MCF 10A (cell line): ENCODE measurements at regions not wholly inside any gene's neighbourhood (a gene's known extent, or its start where the extent isn't known, plus 50 kb on each side); places are given as distances from the start of the nearest gene placed in this dataset.
A peak's percentile ranks its signal among the peaks of the same experiment; 100 is the strongest.
"Not testable (repeated sequence)": the region's sequence is repeated elsewhere in the genome, so short reads cannot be mapped to it uniquely, and the experiment has no call there.

ENCODE experiments used
- BruUV-seq: library from RNA; stranded (reverse); fragments of 400-500 nt; replicated peaks from 2 replicates; lab custom pipeline; 2021; lab: Mats Ljungman, UMichigan
- CTCF ChIA-PET: fragments of 300-600 bp; sonication (Branson Sonifier 250); formaldehyde crosslinking; extraction: SDS; loops from one replicate; lab custom pipeline; 2021; ENCODE audit warnings: antibody characterized with exemption, inconsistent platforms; lab: Yijun Ruan, JAX
- POLR2A ChIA-PET: fragments of 300-600, 350-650 bp; sonication (Branson Sonifier 250); formaldehyde crosslinking; extraction: SDS; loops from one replicate; lab custom pipeline; 2020; ENCODE audit warnings: antibody characterized with exemption, inconsistent platforms; lab: Yijun Ruan, JAX
- DNase-seq: peaks from one replicate; pipeline ENCODE4 v3.0.0-alpha.2; 2018; ENCODE audit not compliant: unreplicated experiment
- H3K27ac Mint-ChIP-seq: one replicate; pipeline ENCODE4 v1.8.0; 2022; ENCODE audit warnings: mild to moderate bottlenecking, low read depth, mixed read lengths; ENCODE audit not compliant: unreplicated experiment
- H3K27me3 Mint-ChIP-seq: one replicate; pipeline ENCODE4 v1.8.0; 2022; ENCODE audit warnings: mixed read lengths; ENCODE audit not compliant: insufficient read depth, unreplicated experiment
- H3K36me3 Mint-ChIP-seq: one replicate; pipeline ENCODE4 v1.8.0; 2022; ENCODE audit warnings: mild to moderate bottlenecking, moderate library complexity, mixed read lengths; ENCODE audit not compliant: insufficient read depth, unreplicated experiment
- H3K4me1 Mint-ChIP-seq: one replicate; pipeline ENCODE4 v1.8.0; 2022; ENCODE audit warnings: mixed read lengths; ENCODE audit not compliant: insufficient read depth, unreplicated experiment
- H3K4me3 Mint-ChIP-seq: one replicate; pipeline ENCODE4 v1.8.0; 2022; ENCODE audit warnings: mild to moderate bottlenecking, moderate library complexity, mixed read lengths; ENCODE audit not compliant: unreplicated experiment
- H3K9me3 Mint-ChIP-seq: one replicate; pipeline ENCODE4 v1.8.0; 2022; ENCODE audit warnings: mixed read lengths; ENCODE audit not compliant: unreplicated experiment
- intact Hi-C: fragments of 100-400 bp; cut with micrococcal nuclease; formaldehyde crosslinking; loops from 2 replicates; pipeline ENCODE4 v1.14.1; 2022
- TF ChIP-seq, protein P1 (sequence below): fragments of 200-600 bp; IDR thresholded peaks from one replicate; pipeline ENCODE4 v1.8.0; 2022; ENCODE audit warnings: antibody characterized with exemption, mild to moderate bottlenecking; ENCODE audit not compliant: unreplicated experiment

GRCh38 chr3:10109-10996, 186.2 kb upstream of the CHL1 start:
- CTCF ChIA-PET, H3K36me3 Mint-ChIP-seq, BruUV-seq, H3K4me1 Mint-ChIP-seq, intact Hi-C loops, POLR2A ChIA-PET, H3K27ac Mint-ChIP-seq, H3K27me3 Mint-ChIP-seq, DNase-seq, H3K4me3 Mint-ChIP-seq, H3K9me3 Mint-ChIP-seq: not testable (repeated sequence)

DNA sequence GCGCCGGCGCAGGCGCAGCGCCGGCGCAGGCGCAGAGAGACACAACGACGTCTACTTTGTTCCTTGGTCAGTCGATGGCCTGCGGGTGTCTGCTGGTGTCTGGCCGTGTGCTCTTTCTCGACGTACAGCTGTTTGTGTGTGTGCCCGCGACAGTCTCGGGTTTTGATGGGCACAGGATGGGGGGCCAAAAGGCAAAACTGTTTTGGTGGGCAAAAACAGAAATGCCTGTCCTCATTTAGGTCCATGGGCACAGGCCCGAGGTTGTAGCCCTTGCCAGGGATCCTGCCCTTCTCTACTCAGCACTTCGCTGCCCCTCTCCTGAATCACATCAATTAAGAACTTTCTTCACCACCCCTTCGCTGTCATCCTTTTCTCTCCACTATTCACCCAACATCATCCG, 184.8 kb upstream of the CHL1 start:
- BruUV-seq: no TSS peak
- Mint-ChIP-seq H3K4me3 (no peak overlapping the region), H3K27me3 (no peaks in the 10 kb centered on the region), H3K4me1 (peaks cover 7% of the 10 kb centered on the region), H3K27ac (no peak overlapping the region), H3K9me3 (no peaks in the 10 kb centered on the region), H3K36me3 (no peaks in the 10 kb centered on the region)
- intact Hi-C loops: no loop called here
- ChIA-PET POLR2A (no interaction called here), CTCF (no interaction called here)
- TF ChIP-seq, protein P1, sequence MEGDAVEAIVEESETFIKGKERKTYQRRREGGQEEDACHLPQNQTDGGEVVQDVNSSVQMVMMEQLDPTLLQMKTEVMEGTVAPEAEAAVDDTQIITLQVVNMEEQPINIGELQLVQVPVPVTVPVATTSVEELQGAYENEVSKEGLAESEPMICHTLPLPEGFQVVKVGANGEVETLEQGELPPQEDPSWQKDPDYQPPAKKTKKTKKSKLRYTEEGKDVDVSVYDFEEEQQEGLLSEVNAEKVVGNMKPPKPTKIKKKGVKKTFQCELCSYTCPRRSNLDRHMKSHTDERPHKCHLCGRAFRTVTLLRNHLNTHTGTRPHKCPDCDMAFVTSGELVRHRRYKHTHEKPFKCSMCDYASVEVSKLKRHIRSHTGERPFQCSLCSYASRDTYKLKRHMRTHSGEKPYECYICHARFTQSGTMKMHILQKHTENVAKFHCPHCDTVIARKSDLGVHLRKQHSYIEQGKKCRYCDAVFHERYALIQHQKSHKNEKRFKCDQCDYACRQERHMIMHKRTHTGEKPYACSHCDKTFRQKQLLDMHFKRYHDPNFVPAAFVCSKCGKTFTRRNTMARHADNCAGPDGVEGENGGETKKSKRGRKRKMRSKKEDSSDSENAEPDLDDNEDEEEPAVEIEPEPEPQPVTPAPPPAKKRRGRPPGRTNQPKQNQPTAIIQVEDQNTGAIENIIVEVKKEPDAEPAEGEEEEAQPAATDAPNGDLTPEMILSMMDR: no peak
- DNase-seq: no peak

DNA sequence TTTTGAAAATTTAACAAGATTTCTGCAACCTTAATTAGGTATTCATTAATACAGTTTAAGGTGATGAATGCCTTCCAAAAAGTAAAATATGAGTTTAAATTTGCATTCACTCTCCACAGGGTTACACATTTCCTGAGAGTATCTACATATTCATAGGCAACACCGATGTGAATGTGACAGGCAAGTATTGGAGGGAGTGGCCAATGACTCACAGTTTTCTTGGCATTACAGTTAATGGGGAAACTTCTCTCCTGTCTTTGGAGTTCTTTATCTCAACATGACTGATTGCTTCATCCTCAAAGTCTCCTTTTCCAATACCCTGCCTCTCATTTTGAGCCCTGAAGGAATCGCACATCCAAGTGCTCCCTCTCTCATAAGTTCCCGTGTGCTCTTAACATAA, 181.9 kb upstream of the CHL1 start:
- intact Hi-C loops: no loop called here

GRCh38 chr3:16366-16765, 180.2 kb upstream of the CHL1 start:
- TF ChIP-seq, protein P1: no peak
- H3K27me3 Mint-ChIP-seq: no peaks in the 10 kb centered on the region
- no peak overlapping the region for H3K4me3 Mint-ChIP-seq
- H3K4me1 Mint-ChIP-seq: peaks cover 7% of the 10 kb centered on the region
- BruUV-seq: no TSS peak
- H3K27ac Mint-ChIP-seq: no peak overlapping the region
- H3K36me3 Mint-ChIP-seq: no peaks in the 10 kb centered on the region
- DNase-seq: peak; percentile 49
- POLR2A ChIA-PET: no interaction called here
- no peaks in the 10 kb centered on the region for H3K9me3 Mint-ChIP-seq
- CTCF ChIA-PET: no interaction called here
- intact Hi-C loops: no loop called here

More for the DNA sequence above, 181.9 kb upstream of the CHL1 start:
- no TSS peak for BruUV-seq
- TF ChIP-seq, protein P1: no peak
- DNase-seq: peak; percentile 56
- H3K27ac Mint-ChIP-seq: no peak overlapping the region
- ChIA-PET POLR2A (no interaction called here), CTCF (no interaction called here)
- H3K27me3 Mint-ChIP-seq: no peaks in the 10 kb centered on the region
- H3K4me1 Mint-ChIP-seq: peaks cover 7% of the 10 kb centered on the region
- no peak overlapping the region for H3K4me3 Mint-ChIP-seq
- no peaks in the 10 kb centered on the region for H3K9me3 Mint-ChIP-seq
- H3K36me3 Mint-ChIP-seq: no peaks in the 10 kb centered on the region
